CD4-positive, alpha-beta T cell treated with Interleukin-12 subunit alpha and Interleukin-12 subunit beta, for 1 hour (primary cell): ENCODE measurements at regions not wholly inside any gene's neighbourhood (a gene's known extent, or its start where the extent isn't known, plus 50 kb on each side); places are given as distances from the start of the nearest gene placed in this dataset.
"Not testable (repeated sequence)": the region's sequence is repeated elsewhere in the genome, so short reads cannot be mapped to it uniquely, and the experiment has no call there.

Experiments used
- DNase-seq: peaks from one replicate; pipeline ENCODE4 v3.0.0-alpha.2; 2020

- no peak for DNase-seq
These were observed 1440.1 kb downstream of the OTOL1 start for GRCh38 chr3:162936706-162937105.

- DNase-seq = no peak
These were observed 1441.5 kb downstream of the OTOL1 start for GRCh38 chr3:162938083-162938482.

GRCh38 chr3:162945626-162946025, 1449.0 kb downstream of the OTOL1 start:
- DNase-seq = no peak

- DNase-seq = no peak
These were observed 1460.1 kb downstream of the OTOL1 start for GRCh38 chr3:162956711-162957110.

- no peak for DNase-seq
These were observed 1463.7 kb downstream of the OTOL1 start for GRCh38 chr3:162960269-162960668.

GRCh38 chr3:162970292-162970691, 1473.7 kb downstream of the OTOL1 start:
- DNase-seq = no peak

- no peak for DNase-seq
These were observed 1475.1 kb downstream of the OTOL1 start for GRCh38 chr3:162971715-162972114.

GRCh38 chr3:162973428-162973917, 1476.9 kb downstream of the OTOL1 start:
- DNase-seq = no peak

GRCh38 chr3:162978136-162978535, 1481.5 kb downstream of the OTOL1 start:
- DNase-seq = no peak

GRCh38 chr3:162984746-162985145, 1488.1 kb downstream of the OTOL1 start:
- DNase-seq = no peak

- not testable (repeated sequence) for DNase-seq
These were observed 1490.6 kb downstream of the OTOL1 start for GRCh38 chr3:162987085-162987794.

GRCh38 chr3:162992741-162993140, 1496.1 kb downstream of the OTOL1 start:
- no peak for DNase-seq

- DNase-seq = no peak
These were observed 1497.6 kb downstream of the OTOL1 start for GRCh38 chr3:162994165-162994564.

GRCh38 chr3:162996368-162996767, 1499.8 kb downstream of the OTOL1 start:
- no peak for DNase-seq

- no peak for DNase-seq
These were observed 1501.6 kb downstream of the OTOL1 start for GRCh38 chr3:162998205-162998604.

GRCh38 chr3:163011596-163011995, 1515.0 kb downstream of the OTOL1 start:
- no peak for DNase-seq

- DNase-seq = no peak
These were observed 1519.6 kb downstream of the OTOL1 start for GRCh38 chr3:163016251-163016650.

- DNase-seq = no peak
These were observed 1521.5 kb downstream of the OTOL1 start for GRCh38 chr3:163018067-163018466.

- no peak for DNase-seq
These were observed 1522.1 kb downstream of the OTOL1 start for GRCh38 chr3:163018664-163019063.

GRCh38 chr3:163019260-163019659, 1522.7 kb downstream of the OTOL1 start:
- no peak for DNase-seq

GRCh38 chr3:163033652-163034051, 1537.0 kb downstream of the OTOL1 start:
- no peak for DNase-seq

GRCh38 chr3:163039636-163040035, 1543.0 kb downstream of the OTOL1 start:
- no peak for DNase-seq

GRCh38 chr3:163043074-163043473, 1546.5 kb downstream of the OTOL1 start:
- no peak for DNase-seq

GRCh38 chr3:163045945-163046344, 1549.3 kb downstream of the OTOL1 start:
- no peak for DNase-seq

GRCh38 chr3:163048881-163049280, 1552.3 kb downstream of the OTOL1 start:
- DNase-seq = no peak
